H9 (cell line): ENCODE measurements at regions not wholly inside any gene's neighbourhood (a gene's known extent, or its start where the extent isn't known, plus 50 kb on each side); places are given as distances from the start of the nearest gene placed in this dataset.

Experiments used
- DNase-seq: peaks from one replicate; pipeline ENCODE4 v3.0.0-alpha.2; 2017
- H2AFZ ChIP-seq: one replicate; pipeline ENCODE4 v1.6.1; 2013; ENCODE audit warnings: mild to moderate bottlenecking, low read length, control low read depth, moderate library complexity
- H2AK5ac ChIP-seq: 2 replicates; pipeline ENCODE4 v1.6.1; 2013; ENCODE audit warnings: low read length, control low read depth, mixed read lengths; ENCODE audit not compliant: insufficient read length
- H2BK120ac ChIP-seq: one replicate; pipeline ENCODE4 v1.6.1; 2013; ENCODE audit warnings: low read depth, mild to moderate bottlenecking, low read length, control low read depth, inconsistent platforms; ENCODE audit not compliant: poor library complexity, severe bottlenecking
- H2BK12ac ChIP-seq: 2 replicates; pipeline ENCODE4 v1.6.1; 2013; ENCODE audit warnings: low read length, control low read depth, mixed read lengths, low read depth; ENCODE audit not compliant: insufficient read length
- H2BK15ac ChIP-seq: 2 replicates; pipeline ENCODE4 v1.6.1; 2013; ENCODE audit warnings: low read depth, low read length, control low read depth
- H2BK20ac ChIP-seq: one replicate; pipeline ENCODE4 v1.6.1; 2013; ENCODE audit warnings: low read depth, mild to moderate bottlenecking, low read length, control low read depth, inconsistent platforms; ENCODE audit not compliant: poor library complexity, severe bottlenecking
- H2BK5ac ChIP-seq: 2 replicates; pipeline ENCODE4 v1.6.1; 2013; ENCODE audit warnings: low read length, control low read depth, mixed read lengths; ENCODE audit not compliant: insufficient read length
- H3K14ac ChIP-seq: 2 replicates; pipeline ENCODE4 v1.6.1; 2013; ENCODE audit warnings: low read length, control low read depth; ENCODE audit not compliant: insufficient read depth
- H3K18ac ChIP-seq: 2 replicates; pipeline ENCODE4 v1.6.1; 2013; ENCODE audit warnings: low read depth, mild to moderate bottlenecking, mixed read lengths, low read length, control low read depth; ENCODE audit not compliant: insufficient read length
- H3K23ac ChIP-seq: 2 replicates; pipeline ENCODE4 v1.6.1; 2013; ENCODE audit warnings: low read length, control low read depth, mixed read lengths, low read depth; ENCODE audit not compliant: insufficient read length
- H3K23me2 ChIP-seq: 2 replicates; pipeline ENCODE4 v1.6.1; 2013; ENCODE audit warnings: low read depth, mild to moderate bottlenecking, mixed read lengths, low read length, control low read depth; ENCODE audit not compliant: insufficient read length, poor library complexity, severe bottlenecking
- H3K27ac ChIP-seq: 2 replicates; pipeline ENCODE4 v1.5.1; 2013; ENCODE audit warnings: low read length, control low read depth, mixed read lengths, low read depth; ENCODE audit not compliant: insufficient read length
- H3K27me3 ChIP-seq: 2 replicates; pipeline ENCODE4 v1.6.1; 2013; ENCODE audit warnings: low read length, control low read depth, inconsistent platforms; ENCODE audit not compliant: insufficient read depth
- H3K4ac ChIP-seq: 2 replicates; pipeline ENCODE4 v1.6.1; 2013; ENCODE audit warnings: low read depth, mild to moderate bottlenecking, control low read depth, inconsistent platforms, low read length, moderate library complexity
- H3K4me1 ChIP-seq: 2 replicates; pipeline ENCODE4 v1.6.1; 2013; ENCODE audit warnings: low read length, control low read depth, inconsistent platforms; ENCODE audit not compliant: insufficient read depth
- H3K4me2 ChIP-seq: 2 replicates; pipeline ENCODE4 v1.6.1; 2013; ENCODE audit warnings: low read length, control low read depth, mixed read lengths; ENCODE audit not compliant: insufficient read length, insufficient read depth
- H3K56ac ChIP-seq: 2 replicates; pipeline ENCODE4 v1.6.1; 2013; ENCODE audit warnings: low read depth, mild to moderate bottlenecking, mixed read lengths, low read length, control low read depth; ENCODE audit not compliant: insufficient read length
- H3K79me1 ChIP-seq: 2 replicates; pipeline ENCODE4 v1.6.1; 2013; ENCODE audit warnings: low read depth, mild to moderate bottlenecking, moderate library complexity, low read length, control low read depth, inconsistent platforms; ENCODE audit not compliant: insufficient read depth, poor library complexity, severe bottlenecking
- H3K79me2 ChIP-seq: 2 replicates; pipeline ENCODE4 v1.6.1; 2013; ENCODE audit warnings: low read length, control low read depth, inconsistent platforms; ENCODE audit not compliant: insufficient read depth
- H3K9ac ChIP-seq: 2 replicates; pipeline ENCODE4 v1.6.1; 2013; ENCODE audit warnings: low read length, control low read depth, mixed read lengths; ENCODE audit not compliant: insufficient read length; ENCODE audit errors: extremely low read depth
- H3K9me3 ChIP-seq: one replicate; pipeline ENCODE4 v1.6.1; 2013; ENCODE audit warnings: low read depth, low read length, inconsistent platforms; ENCODE audit not compliant: control insufficient read depth
- H3T11ph ChIP-seq: one replicate; pipeline ENCODE4 v1.6.1; 2013; ENCODE audit warnings: mild to moderate bottlenecking, low read length, control low read depth, inconsistent platforms
- H4K20me1 ChIP-seq: one replicate; pipeline ENCODE4 v1.6.1; 2013; ENCODE audit not compliant: control insufficient read depth, insufficient read length, insufficient read depth
- H4K5ac ChIP-seq: 2 replicates; pipeline ENCODE4 v1.6.1; 2013; ENCODE audit warnings: low read depth, mild to moderate bottlenecking, mixed read lengths, low read length, control low read depth; ENCODE audit not compliant: insufficient read length
- H4K8ac ChIP-seq: replicated peaks from 2 replicates; pipeline ENCODE4 v1.6.1; 2013; ENCODE audit warnings: low read length, control low read depth, mixed read lengths, low read depth; ENCODE audit not compliant: insufficient read length
- H4K91ac ChIP-seq: 2 replicates; pipeline ENCODE4 v1.6.1; 2013; ENCODE audit warnings: low read depth, mild to moderate bottlenecking, moderate library complexity, mixed read lengths, low read length, control low read depth; ENCODE audit not compliant: insufficient read length
- H3K27ac Mint-ChIP-seq, 3 experiments: 2 replicates in 2 of 3; 3 replicates in 1 of 3; pipeline ENCODE4 v1.8.0; 2020 to 2021; ENCODE audit warnings: mixed read lengths in 3 of 3, mild to moderate bottlenecking in 1 of 3, moderate library complexity in 1 of 3
- H3K27me3 Mint-ChIP-seq: 2 replicates; pipeline ENCODE4 v1.8.0; 2021; ENCODE audit warnings: low read depth, mild to moderate bottlenecking, moderate library complexity, mixed read lengths
- H3K36me3 Mint-ChIP-seq, 3 experiments: 2 replicates in 2 of 3; 3 replicates in 1 of 3; pipeline ENCODE4 v1.8.0; 2020 to 2021; ENCODE audit warnings: low read depth in 3 of 3, mixed read lengths in 3 of 3; ENCODE audit not compliant: insufficient read depth in 1 of 3
- H3K4me1 Mint-ChIP-seq, 2 experiments: 2 replicates each; pipeline ENCODE4 v1.8.0; 2020; ENCODE audit warnings: mixed read lengths in 2 of 2
- H3K4me3 Mint-ChIP-seq, 2 experiments: 2 replicates in 1 of 2; 3 replicates in 1 of 2; pipeline ENCODE4 v1.8.0; 2020 to 2021; ENCODE audit warnings: mild to moderate bottlenecking in 2 of 2, mixed read lengths in 2 of 2, moderate library complexity in 1 of 2
- H3K9me3 Mint-ChIP-seq, 2 experiments: 2 replicates in 1 of 2; 3 replicates in 1 of 2; pipeline ENCODE4 v1.8.0; 2020; ENCODE audit warnings: mild to moderate bottlenecking in 2 of 2, mixed read lengths in 2 of 2, moderate library complexity in 1 of 2
- WGBS: extraction: QIAGEN DNeasy Blood & Tissue Kit; methylation state at CpG from one replicate; pipeline ENCODE4 v1.1.7; 2013; ENCODE audit warnings: missing lambda C conversion rate, low lambda C conversion rate, mixed read lengths; ENCODE audit not compliant: insufficient read length; ENCODE audit errors: extremely low coverage; 5-methylcytosine and 5-hydroxymethylcytosine counted together
- TF ChIP-seq, protein P1 (sequence below): fragments of 200-600 bp; sonication (generic); conservative IDR thresholded peaks from 3 replicates; pipeline ENCODE4 v1.8.0; 2021; ENCODE audit warnings: antibody characterized with exemption, mild to moderate bottlenecking

DNA sequence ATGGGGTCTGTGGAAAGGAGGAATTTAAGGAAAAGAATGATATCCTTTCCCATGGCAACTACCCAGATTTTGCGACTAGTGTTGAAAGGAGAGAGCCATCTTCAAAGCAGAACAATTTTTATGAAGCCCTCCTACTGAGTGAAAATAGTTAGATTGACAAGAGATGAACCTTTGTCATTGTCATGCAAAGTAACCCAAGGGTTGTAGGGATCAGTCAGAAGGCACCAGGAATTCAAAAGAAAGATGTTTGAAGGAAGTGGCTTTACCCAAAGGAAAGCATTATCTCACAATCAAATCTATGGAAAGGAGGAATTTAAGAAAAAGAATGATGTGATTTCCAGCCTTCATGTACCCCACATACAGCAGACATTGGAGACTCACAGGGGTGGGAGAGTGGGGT lies 544.4 kb downstream of the IPMK start:
- Mint-ChIP-seq H3K4me3 (no peak overlapping the region), H3K36me3 (peaks cover 18 to 32% (median 27%) of the 10 kb centered on the region in 3 experiments), H3K4me1 (peaks cover 11 to 15% of the 10 kb centered on the region in 2 experiments), H3K27me3 (peaks cover 1% of the 10 kb centered on the region; the same call in 1 of the 2 replicates), H3K27ac (peak overlapping the region in 1 of 3 experiments; percentile 8; a peak in 1 of 7 replicates), H3K9me3 (peaks cover 18 to 27% of the 10 kb centered on the region in 2 experiments)
- Histone ChIP-seq H3K79me2 (no peaks in the 10 kb centered on the region), H3K23me2 (no peaks in the 10 kb centered on the region), H3K14ac (no peak overlapping the region), H3K27me3 (no peaks in the 10 kb centered on the region), H2BK20ac (no peak overlapping the region), H3K4ac (no peak overlapping the region), H3K4me1 (no peaks in the 10 kb centered on the region), H2BK12ac (no peak overlapping the region), H2BK15ac (no peak overlapping the region), H2AK5ac (no peak overlapping the region), H4K20me1 (no peaks in the 10 kb centered on the region), H3K4me2 (no peak overlapping the region), H3K9me3 (no peaks in the 10 kb centered on the region), H3T11ph (no peak overlapping the region), H3K23ac (no peak overlapping the region), H3K18ac (no peak overlapping the region), H4K5ac (no peak overlapping the region), H3K56ac (no peak overlapping the region), H4K91ac (no peak overlapping the region), H4K8ac (no peak overlapping the region), H2BK5ac (no peak overlapping the region), H3K79me1 (no peaks in the 10 kb centered on the region), H2BK120ac (no peak overlapping the region), H3K27ac (no peak overlapping the region), H3K9ac (no peak overlapping the region), H2AFZ (no peak overlapping the region)
- no peak for DNase-seq
- no CpG with 5 or more reads among the region's 1 CpG for WGBS
- TF ChIP-seq, protein P1, sequence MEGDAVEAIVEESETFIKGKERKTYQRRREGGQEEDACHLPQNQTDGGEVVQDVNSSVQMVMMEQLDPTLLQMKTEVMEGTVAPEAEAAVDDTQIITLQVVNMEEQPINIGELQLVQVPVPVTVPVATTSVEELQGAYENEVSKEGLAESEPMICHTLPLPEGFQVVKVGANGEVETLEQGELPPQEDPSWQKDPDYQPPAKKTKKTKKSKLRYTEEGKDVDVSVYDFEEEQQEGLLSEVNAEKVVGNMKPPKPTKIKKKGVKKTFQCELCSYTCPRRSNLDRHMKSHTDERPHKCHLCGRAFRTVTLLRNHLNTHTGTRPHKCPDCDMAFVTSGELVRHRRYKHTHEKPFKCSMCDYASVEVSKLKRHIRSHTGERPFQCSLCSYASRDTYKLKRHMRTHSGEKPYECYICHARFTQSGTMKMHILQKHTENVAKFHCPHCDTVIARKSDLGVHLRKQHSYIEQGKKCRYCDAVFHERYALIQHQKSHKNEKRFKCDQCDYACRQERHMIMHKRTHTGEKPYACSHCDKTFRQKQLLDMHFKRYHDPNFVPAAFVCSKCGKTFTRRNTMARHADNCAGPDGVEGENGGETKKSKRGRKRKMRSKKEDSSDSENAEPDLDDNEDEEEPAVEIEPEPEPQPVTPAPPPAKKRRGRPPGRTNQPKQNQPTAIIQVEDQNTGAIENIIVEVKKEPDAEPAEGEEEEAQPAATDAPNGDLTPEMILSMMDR, result no peak
